HG03064 (cell line): ENCODE measurements at regions not wholly inside any gene's neighbourhood (a gene's known extent, or its start where the extent isn't known, plus 50 kb on each side); places are given as distances from the start of the nearest gene placed in this dataset.
"Not testable (repeated sequence)": the region's sequence is repeated elsewhere in the genome, so short reads cannot be mapped to it uniquely, and the experiment has no call there.

ENCODE experiments used
- ATAC-seq: cut with Tn5 transposase; IDR thresholded peaks from one replicate; pipeline ENCODE4 v1.9.1; 2021; ENCODE audit warnings: low read depth; ENCODE audit not compliant: unreplicated experiment

DNA sequence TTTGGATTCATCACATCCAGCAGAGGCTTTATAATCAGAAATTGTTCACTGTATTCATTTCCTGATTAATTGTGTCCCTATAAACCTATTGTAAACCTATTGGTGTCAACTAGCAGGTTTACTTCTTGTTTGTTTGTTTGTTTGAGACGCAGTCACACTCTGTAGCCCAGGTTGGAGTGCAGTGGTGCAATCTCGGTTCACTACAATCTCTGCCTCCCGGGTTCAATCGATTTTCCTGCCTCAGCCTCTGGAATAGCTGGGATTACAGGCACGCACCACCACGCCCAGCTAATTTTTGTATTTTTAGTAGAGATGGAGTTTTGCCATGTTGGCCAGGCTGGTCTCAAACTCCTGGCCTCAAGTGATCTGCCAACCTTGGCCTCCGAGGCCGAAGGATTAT, 215.4 kb upstream of the ZNF385D start:
- not testable (repeated sequence) for ATAC-seq

- no peak for ATAC-seq
These were observed 228.7 kb upstream of the ZNF385D start for GRCh38 chr3:21979706-21980105.

DNA sequence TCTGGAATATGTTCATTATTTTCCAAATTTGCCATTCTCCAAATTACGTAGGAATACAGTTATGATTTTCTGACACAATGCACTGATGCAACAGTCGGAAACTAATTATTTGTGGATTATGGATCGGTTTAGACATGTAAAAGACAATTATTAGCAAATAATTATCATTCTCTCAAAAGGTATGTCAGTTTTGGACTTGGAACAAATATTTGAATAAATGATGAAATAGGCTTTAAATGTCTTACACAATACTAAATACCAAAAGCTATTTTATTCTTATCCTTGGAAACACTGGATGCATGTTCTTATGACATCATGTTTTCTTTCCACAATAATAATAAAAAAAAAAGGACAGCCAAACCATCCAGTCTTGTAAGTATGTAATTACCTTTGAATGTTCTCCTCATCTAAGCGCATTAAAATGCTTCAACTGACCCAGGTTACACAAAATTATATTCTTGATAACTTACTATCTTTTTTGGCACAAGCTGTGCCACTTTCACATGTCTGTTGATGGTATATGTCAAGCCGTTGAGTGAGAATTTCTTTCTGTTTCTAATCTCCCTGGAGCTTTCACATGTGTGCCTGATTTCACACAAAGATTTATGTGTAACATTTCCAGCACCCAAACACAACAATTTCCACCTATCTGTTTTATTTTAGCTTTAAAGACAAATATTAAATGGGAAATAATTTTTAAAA, 238.5 kb upstream of the ZNF385D start:
- ATAC-seq, result no peak

DNA sequence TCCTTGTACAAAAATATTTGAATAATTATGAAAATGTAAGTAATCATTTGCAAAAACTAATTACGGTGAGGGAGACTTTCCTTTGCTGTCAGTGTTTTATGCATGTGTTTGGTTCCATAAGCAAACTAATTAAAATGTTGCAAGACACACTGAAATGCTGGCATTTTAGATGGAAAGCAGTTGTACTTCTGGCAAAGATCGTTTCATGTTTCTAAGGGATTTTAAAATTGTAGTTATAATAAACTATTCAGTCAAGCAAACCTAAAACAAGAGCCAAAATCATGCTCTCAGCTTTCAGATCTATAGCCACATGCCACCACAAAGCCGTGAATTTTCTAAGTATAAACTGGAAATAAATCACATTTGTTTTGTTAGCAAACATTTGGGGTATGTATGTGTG, 240.1 kb upstream of the ZNF385D start:
- ATAC-seq, result no peak

DNA sequence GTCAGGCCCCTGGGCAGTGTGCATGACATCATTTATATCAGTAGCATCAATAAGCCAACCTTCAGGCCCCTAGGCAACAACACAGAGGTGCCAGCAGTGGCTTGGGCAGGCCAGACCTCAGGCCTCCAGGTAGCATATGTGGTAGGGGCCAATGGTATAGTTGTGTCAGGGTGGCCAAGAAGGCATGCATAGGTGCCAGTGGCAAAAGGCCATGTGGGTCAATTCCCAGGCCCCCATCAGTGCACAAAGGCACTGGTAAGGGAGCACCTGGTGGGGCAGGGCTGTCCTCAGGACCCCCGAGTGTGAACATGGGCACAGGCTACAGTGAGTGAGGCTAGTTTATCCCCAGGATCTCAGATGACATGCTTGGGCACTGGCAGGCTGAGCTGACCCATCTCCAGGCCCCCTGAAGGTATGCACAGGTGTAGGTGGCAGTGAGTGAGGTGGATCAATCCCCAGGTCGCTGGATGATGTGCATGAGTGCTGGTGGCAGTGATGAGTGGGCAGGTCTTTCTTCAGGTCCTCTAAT, 244.1 kb upstream of the ZNF385D start:
- ATAC-seq, result no peak

GRCh38 chr3:22007368-22007767, 256.4 kb upstream of the ZNF385D start:
- no peak for ATAC-seq

DNA sequence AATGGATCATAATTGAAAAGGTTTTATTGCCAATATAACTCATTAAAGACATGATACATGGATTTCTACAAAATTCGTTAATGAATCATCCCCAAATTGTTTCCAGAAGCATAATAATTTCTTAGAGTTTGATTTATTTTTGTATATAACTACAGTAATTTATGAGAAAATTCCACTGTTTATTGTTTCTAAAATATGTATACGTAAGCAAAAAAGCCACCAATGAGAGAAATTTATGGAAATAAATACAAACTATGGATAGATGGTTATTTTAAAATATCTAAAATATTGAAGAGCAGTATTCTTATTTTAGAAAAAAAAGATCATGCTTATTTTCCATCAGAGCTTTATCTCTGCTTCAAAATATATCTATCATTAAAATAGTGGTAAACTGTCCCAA, 260.0 kb upstream of the ZNF385D start:
- ATAC-seq, result no peak

DNA sequence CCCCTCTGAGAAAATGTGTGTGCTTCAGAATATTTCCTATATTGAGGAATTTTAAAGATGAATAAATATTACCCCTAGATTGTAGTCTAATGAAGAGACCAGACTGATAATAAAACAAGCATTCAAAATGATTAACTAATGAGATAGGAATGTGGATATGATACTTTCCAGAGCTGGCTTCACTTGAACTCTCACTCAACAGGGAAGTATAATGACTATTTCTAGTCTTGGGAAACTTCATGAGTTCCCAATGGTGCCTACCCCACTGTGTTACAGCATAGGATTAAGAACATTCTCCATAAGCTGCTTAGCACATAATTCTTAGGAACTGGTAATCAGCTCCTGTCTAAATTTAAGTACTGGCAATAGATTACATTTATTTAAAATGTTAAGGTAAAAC, 261.5 kb upstream of the ZNF385D start:
- no peak for ATAC-seq

GRCh38 chr3:22013641-22014040, 262.6 kb upstream of the ZNF385D start:
- ATAC-seq, result no peak

DNA sequence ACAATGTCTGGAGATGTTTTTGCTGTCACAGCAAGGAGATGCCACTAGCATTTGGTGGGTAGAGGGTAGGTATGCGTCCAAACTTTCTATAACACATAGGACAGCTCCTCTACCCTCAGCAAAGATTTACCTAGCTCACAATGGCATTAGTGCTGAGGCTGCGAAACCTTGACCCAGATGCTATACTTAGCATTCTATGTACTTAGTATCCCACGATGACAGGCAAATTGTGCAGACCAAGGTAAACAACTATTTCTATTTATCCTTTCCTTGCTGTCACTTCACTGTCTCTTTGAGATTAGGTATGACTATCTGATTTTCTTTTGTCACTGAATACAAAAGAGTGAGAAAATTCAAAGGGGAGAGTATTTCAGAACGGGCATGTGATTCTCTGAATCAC, 265.2 kb upstream of the ZNF385D start:
- ATAC-seq, result no peak

- not testable (repeated sequence) for ATAC-seq
These were observed 273.6 kb upstream of the ZNF385D start for GRCh38 chr3:22024638-22025037.

DNA sequence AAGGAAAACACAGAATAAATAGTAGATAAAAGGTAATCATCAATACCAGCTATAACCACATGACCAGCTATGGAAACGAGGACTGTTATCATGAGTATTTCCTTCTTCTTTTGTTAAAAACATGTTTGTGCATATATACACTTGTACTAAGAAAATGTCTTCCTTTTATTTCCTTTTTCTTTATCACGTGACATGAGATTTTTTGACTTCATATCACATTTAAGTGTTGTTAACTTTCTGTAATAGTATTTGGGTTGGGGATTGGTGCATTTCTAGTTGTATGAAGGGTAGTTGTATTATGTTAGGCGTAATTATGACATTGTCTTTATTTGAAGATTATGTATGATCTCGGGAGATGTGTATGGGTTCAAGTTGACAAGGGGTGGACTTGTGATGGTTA, 278.5 kb upstream of the ZNF385D start:
- ATAC-seq, result no peak

DNA sequence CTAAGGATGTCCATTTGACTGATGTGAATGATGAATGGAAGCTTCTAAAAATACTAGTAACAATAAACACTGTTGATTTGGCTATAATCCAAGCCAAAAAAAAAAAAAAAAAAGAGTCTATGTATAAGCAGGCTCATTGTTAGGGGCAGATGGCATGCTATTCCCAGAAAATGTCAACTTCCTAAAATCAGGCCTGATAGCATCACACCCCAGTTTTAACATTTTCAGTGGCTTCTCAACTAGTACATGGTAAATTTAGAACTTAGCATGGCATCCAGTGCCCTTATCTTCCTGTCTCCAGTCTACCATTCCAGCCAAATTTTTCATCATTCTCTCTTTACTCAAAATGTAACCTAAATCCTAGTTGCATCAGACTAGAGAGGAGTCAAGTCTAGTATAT, 288.2 kb upstream of the ZNF385D start:
- ATAC-seq, result no peak

DNA sequence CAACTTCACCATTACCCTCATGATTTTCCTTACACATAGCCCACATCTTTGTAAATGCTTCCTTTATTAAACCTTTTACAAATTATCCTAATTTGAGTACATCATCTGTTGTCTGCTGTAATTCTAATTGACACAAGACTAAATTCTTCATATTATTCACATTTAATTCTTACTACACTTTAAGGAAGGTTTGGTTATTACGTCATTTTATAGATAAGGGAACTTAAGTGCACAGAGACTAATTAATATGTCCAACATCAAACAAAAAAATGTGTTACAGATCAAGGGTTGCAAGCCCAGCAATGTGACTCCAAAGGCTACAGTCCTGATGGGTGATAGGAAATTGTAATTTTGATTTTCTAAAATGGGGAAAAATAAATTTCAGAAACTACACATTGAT, 289.1 kb upstream of the ZNF385D start:
- no peak for ATAC-seq

DNA sequence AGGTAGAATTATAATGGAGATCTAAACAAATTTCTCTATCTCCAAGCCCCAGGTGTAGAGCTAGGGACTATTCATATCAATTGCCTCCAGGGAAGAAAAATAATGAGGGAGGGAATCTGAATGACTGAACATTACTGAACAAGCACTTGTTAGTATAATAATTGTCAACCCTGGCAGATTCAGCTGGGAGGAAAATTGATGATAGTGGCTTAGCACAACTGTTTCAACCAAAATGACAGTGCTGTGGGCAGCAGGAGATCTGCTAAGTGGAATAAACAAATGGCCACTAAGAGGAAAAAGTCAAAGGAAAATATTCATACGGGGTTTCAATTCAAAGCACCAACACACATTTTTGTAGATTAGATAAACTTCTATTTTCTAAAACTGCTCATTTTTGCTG, 294.9 kb upstream of the ZNF385D start:
- no peak for ATAC-seq

DNA sequence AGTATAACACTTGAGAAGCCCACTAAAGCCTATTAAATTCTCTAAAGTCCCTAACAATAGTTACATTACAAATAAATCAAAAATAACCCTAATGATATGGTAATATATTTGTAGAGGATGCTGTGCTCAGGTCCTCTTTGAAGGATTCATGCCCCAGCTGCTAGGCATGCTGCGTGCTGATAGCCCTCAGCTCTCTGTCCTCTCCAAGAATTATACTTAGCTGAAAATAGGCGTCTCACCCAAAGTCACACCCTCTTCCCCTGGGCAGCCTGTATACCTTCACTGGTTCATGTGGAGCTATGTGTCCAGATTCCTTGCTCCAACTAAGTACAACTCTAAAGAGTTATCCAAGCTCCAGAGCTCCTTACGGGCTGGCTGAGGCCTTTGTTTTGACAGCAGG, 312.5 kb upstream of the ZNF385D start:
- no peak for ATAC-seq

DNA sequence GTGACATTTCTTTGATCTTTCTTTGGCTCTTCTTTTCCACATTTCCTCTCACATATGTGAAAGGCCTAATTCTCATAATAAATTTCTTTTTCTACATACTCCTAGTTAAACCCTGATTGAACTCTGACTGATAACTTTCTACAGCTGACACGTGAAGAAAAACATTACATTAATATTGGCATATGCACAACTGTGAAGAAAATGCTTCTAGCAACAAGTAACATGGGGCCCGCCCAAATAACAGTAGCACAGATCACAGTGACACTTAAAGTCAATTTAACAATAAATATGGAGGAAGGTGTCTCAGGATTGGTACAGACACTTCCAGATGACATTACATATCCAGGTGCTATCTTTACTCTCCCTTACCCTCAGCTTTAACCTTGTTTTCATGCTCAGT, 317.6 kb upstream of the ZNF385D start:
- no peak for ATAC-seq

DNA sequence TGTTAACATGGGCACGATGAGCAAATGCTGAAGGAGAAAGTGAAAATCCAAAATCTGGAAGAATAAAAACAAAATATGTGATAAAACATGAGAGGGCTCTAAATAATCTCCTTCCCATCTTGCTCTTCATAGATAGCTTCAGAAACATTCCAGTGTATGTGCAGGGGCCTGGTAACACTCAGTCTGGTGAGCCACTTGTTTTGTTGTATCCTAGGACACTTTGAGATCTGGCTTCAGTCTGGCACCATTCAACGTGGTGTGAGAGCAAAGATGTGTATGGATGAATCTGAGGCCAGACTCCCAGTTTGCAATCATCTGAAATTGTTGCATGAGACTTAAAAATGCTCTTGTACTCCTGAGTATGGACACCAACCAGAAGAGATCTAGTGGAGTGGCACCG, 337.2 kb upstream of the ZNF385D start:
- ATAC-seq, result no peak

GRCh38 chr3:22089284-22089683, 338.3 kb upstream of the ZNF385D start:
- ATAC-seq, result peak; percentile 88

DNA sequence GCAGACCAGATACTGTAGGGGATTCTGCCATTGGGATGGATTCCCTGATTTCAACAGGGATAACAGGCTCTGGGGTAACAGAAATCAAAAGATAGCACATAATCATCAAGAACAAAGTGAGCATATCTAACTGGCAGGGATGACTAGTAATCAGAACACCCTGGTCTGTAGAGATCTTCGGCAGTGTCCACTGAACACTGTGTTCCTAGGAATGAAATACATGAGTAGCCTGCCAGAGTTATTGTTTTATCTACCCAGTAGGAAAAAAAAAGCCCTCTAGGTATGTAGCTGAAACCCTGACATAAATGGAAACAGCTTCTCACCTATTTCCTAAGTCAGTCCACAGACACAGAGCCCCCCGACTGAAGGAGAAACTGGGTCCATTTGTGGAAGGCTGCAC, 340.3 kb upstream of the ZNF385D start:
- no peak for ATAC-seq

DNA sequence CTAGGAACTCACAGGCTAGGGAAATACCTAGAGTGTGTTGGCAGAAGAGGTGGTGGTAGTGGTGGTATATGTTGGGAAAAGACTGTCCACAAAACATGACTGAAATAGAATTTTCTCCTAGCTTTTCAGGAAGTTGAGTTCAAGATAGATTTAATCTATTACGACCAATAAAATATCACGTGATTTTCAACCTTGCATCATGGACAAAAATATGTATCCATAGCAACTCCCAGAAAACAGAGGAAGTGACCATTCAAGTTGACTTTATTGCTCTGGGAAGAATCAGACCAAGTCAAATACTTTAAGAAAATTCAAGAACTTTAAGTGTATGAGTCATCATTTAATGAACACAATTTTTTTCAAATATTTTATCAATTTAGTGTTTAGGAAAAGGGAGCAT, 347.0 kb upstream of the ZNF385D start:
- no peak for ATAC-seq

DNA sequence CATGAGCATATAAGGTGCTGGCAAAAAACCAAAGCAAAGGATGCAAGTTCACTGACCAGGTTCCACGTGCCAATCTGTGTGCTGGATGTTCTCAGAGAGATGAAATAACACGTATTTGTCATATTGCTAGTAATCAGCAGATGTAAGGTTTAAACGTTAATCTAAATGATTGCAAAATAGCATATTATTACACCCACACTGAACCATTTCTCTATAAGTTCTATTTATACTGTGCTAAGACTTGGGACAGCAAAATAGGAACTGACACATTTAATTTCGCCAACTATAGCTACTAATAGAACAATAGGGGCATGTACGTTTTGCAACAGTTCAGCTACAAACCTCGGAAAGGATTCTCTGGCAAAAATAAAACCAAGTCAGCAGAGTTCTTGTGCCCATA, 350.3 kb upstream of the ZNF385D start:
- ATAC-seq, result no peak

- ATAC-seq, result no peak
These were observed 350.8 kb upstream of the ZNF385D start for GRCh38 chr3:22101811-22102210.
